Upper lobe of left lung (tissue), 6 donors: ENCODE measurements at regions not wholly inside any gene's neighbourhood (a gene's known extent, or its start where the extent isn't known, plus 50 kb on each side); places are given as distances from the start of the nearest gene placed in this dataset.

Source experiments
- ATAC-seq, 2 donors: fragments of 200-7000 bp; cut with Tn5 transposase; one replicate each; pipeline ENCODE4 v1.9.1; 2022; ENCODE audit warnings: mild to moderate bottlenecking in 2 of 2, moderate library complexity in 2 of 2; ENCODE audit not compliant: low FRiP score in 2 of 2
- DNase-seq, 2 donors: peaks; one replicate each; pipeline ENCODE4 v3.0.0-alpha.2; 2019 to 2020
- H3K27ac ChIP-seq, 4 donors: fragments of 200-600 bp; sonication (generic); one replicate each; pipeline ENCODE4 v1.5.1; 2016 to 2019
- H3K27me3 ChIP-seq, 4 donors: fragments of 200-600 bp; sonication (generic); one replicate each; pipeline ENCODE4 v1.5.1; 2017 to 2019
- H3K36me3 ChIP-seq, 4 donors: fragments of 200-600 bp; sonication (generic); one replicate each; pipeline ENCODE4 v1.5.1; 2016 to 2019
- H3K4me1 ChIP-seq, 4 donors: fragments of 200-600 bp; sonication (generic); one replicate each; pipeline ENCODE4 v1.5.1; 2018 to 2019
- H3K4me3 ChIP-seq, 4 donors: fragments of 200-600 bp; sonication (generic); one replicate each; pipeline ENCODE4 v1.5.1; 2017 to 2019; ENCODE audit warnings: mild to moderate bottlenecking in 2 of 4, moderate library complexity in 1 of 4
- H3K9me3 ChIP-seq, 4 donors: fragments of 200-600 bp; sonication (generic); one replicate each; pipeline ENCODE4 v1.5.1; 2018 to 2019
- EP300 ChIP-seq, 4 donors: sonication (generic); formaldehyde crosslinking; IDR thresholded peaks; one replicate each; pipeline ENCODE4 v1.5.1; 2017; ENCODE audit warnings: antibody characterized with exemption in 4 of 4, control low read depth in 2 of 4
- POLR2A ChIP-seq, 4 donors: fragments of 450-650 bp; IDR thresholded peaks; one replicate each; pipeline ENCODE4 v1.5.1; 2016 to 2017; ENCODE audit warnings: antibody characterized with exemption in 4 of 4, mild to moderate bottlenecking in 2 of 4
- POLR2AphosphoS5 ChIP-seq, 2 donors: sonication (generic); formaldehyde crosslinking; IDR thresholded peaks; one replicate each; pipeline ENCODE4 v1.5.1; 2017; ENCODE audit warnings: antibody characterized with exemption in 2 of 2
- WGBS, 2 donors: methylation state at CpG; one replicate each; pipeline ENCODE4 v1.1.5; 2017 to 2018; 5-methylcytosine and 5-hydroxymethylcytosine counted together
- TF ChIP-seq, protein P1 (sequence below), 6 experiments: fragments of 450-650 bp in 4 of 6; fragments of 200-600 bp in 2 of 6; sonication (generic) in 2 of 6; IDR thresholded peaks; one replicate each; pipeline ENCODE4 v1.5.1; 2016 to 2019; ENCODE audit warnings: antibody characterized with exemption in 6 of 6
- donor health status: DM: no; HTN: no; CAD: no; lungs with moderate emphysema.
- donor health status: DM: no; HTN: yes; CAD: no; lungs with severe emphysema.

- 57 to 60% methylated on average over 10 to 12 of the region's 12 CpGs for WGBS, 2 donors
- H3K4me1 ChIP-seq: no peaks in the 10 kb centered on the region
- no peak overlapping the region for H3K4me3 ChIP-seq
- DNase-seq: no peak
- H3K9me3 ChIP-seq: no peaks in the 10 kb centered on the region
- TF ChIP-seq POLR2A (IDR thresholded peaks at IDR 0.05) (no peak), POLR2AphosphoS5 (IDR thresholded peaks at IDR 0.05) (no peak), EP300 (IDR thresholded peaks at IDR 0.05) (no peak)
- TF ChIP-seq, protein P1, sequence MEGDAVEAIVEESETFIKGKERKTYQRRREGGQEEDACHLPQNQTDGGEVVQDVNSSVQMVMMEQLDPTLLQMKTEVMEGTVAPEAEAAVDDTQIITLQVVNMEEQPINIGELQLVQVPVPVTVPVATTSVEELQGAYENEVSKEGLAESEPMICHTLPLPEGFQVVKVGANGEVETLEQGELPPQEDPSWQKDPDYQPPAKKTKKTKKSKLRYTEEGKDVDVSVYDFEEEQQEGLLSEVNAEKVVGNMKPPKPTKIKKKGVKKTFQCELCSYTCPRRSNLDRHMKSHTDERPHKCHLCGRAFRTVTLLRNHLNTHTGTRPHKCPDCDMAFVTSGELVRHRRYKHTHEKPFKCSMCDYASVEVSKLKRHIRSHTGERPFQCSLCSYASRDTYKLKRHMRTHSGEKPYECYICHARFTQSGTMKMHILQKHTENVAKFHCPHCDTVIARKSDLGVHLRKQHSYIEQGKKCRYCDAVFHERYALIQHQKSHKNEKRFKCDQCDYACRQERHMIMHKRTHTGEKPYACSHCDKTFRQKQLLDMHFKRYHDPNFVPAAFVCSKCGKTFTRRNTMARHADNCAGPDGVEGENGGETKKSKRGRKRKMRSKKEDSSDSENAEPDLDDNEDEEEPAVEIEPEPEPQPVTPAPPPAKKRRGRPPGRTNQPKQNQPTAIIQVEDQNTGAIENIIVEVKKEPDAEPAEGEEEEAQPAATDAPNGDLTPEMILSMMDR (IDR thresholded peaks at IDR 0.05): no peak
- no peaks in the 10 kb centered on the region for H3K36me3 ChIP-seq
- H3K27me3 ChIP-seq: no peaks in the 10 kb centered on the region
- H3K27ac ChIP-seq: no peak overlapping the region
- ATAC-seq: peak in 1 of 2 donors; percentile 85
Measured at GRCh38 chr2:234377761-234378391, 119.0 kb downstream of the ARL4C start.

DNA sequence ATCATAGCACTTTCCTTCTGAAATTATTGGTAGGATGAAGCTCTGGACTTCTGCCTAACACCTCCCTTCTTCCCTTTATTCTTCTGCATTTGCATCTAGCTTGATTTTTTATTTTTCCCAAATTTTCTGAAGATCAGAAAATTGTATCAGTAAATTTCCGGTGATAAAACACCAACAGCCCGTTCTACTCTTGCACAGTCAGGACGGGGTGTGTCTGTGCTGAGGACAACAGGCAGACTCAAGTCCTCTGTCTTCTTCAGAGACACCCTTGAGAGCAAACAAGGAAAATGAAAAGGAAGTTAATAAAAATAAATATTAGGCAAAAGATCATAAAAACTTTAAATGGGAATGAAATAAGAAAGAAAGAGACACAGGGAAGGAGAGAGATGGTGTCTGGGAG is 120.7 kb downstream of the ARL4C start:
- H3K4me1 ChIP-seq: no peaks in the 10 kb centered on the region
- H3K36me3 ChIP-seq: no peaks in the 10 kb centered on the region
- 80 to 89% methylated on average over 3 of the region's 3 CpGs for WGBS, 2 donors
- TF ChIP-seq, protein P1 (IDR thresholded peaks at IDR 0.05): no peak
- TF ChIP-seq EP300 (IDR thresholded peaks at IDR 0.05) (no peak), POLR2A (IDR thresholded peaks at IDR 0.05) (no peak), POLR2AphosphoS5 (IDR thresholded peaks at IDR 0.05) (no peak)
- H3K9me3 ChIP-seq: no peaks in the 10 kb centered on the region
- no peak overlapping the region for H3K4me3 ChIP-seq
- no peaks in the 10 kb centered on the region for H3K27me3 ChIP-seq
- no peak for ATAC-seq
- no peak overlapping the region for H3K27ac ChIP-seq
- DNase-seq: no peak

DNA sequence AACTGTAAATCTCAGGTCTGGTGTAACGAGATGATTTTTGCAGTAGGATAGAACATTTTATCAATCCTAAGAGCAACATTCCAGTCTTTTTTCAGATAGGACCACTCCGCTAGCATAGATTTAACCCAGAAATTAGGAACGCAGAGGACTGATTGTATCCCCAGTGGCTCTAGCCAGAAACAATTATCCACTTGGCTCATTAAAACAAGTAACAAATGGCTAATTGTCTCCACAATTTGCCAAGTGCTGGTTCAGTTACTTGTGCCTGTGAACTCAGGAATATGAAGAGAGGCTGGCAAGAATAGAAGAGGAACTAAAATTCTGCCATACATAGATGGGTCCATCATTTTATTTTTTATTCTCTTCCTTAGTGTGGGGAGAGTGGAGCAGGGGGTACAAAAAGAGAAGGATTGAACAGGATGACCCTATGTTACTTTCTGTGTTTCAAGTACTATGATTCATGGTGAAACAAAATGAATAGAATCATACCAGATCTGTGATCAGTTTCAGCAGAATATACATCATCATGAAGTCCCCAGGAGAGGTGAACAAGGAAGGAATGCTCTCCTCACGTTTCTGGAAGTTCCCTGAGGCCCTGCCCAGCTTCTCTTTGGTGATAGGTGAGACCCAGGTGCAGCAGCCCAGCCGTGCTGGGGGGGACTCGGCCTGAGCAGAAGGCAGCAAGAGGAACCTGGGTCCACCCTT is 121.6 kb downstream of the ARL4C start:
- TF ChIP-seq, protein P1 (IDR thresholded peaks at IDR 0.05): no peak
- no peak for TF ChIP-seq POLR2A (IDR thresholded peaks at IDR 0.05)
- no peak for TF ChIP-seq EP300 (IDR thresholded peaks at IDR 0.05)
- TF ChIP-seq POLR2AphosphoS5 (IDR thresholded peaks at IDR 0.05): no peak
- ATAC-seq: no peak

GRCh38 chr2:234374736-234375135 is 122.1 kb downstream of the ARL4C start:
- no peaks in the 10 kb centered on the region for H3K36me3 ChIP-seq
- no peaks in the 10 kb centered on the region for H3K9me3 ChIP-seq
- H3K27me3 ChIP-seq: no peaks in the 10 kb centered on the region
- ATAC-seq (peak in 1 of 2 donors; percentile 28), DNase-seq (no peak)
- 69 to 92% methylated on average over 5 of the region's 5 CpGs for WGBS, 2 donors
- no peak overlapping the region for H3K27ac ChIP-seq
- TF ChIP-seq, protein P1 (IDR thresholded peaks at IDR 0.05): no peak
- TF ChIP-seq EP300 (IDR thresholded peaks at IDR 0.05): no peak
- no peak for TF ChIP-seq POLR2AphosphoS5 (IDR thresholded peaks at IDR 0.05)
- no peak for TF ChIP-seq POLR2A (IDR thresholded peaks at IDR 0.05)
- no peak overlapping the region for H3K4me3 ChIP-seq
- H3K4me1 ChIP-seq: no peaks in the 10 kb centered on the region

More for the DNA sequence above, 121.6 kb downstream of the ARL4C start:
- WGBS, 2 donors: 82 to 84% methylated on average over 6 of the region's 6 CpGs
- H3K27ac ChIP-seq: no peak overlapping the region
- H3K36me3 ChIP-seq: no peaks in the 10 kb centered on the region
- no peaks in the 10 kb centered on the region for H3K4me1 ChIP-seq
- no peaks in the 10 kb centered on the region for H3K27me3 ChIP-seq
- DNase-seq: peak in 1 of 2 donors; percentile 39
- H3K4me3 ChIP-seq: no peak overlapping the region
- H3K9me3 ChIP-seq: no peaks in the 10 kb centered on the region
